Testis (tissue), 2 donors: ENCODE measurements at regions not wholly inside any gene's neighbourhood (a gene's known extent, or its start where the extent isn't known, plus 50 kb on each side); places are given as distances from the start of the nearest gene placed in this dataset.

Source experiments
- POLR2A ChIP-seq: fragments of 450-650 bp; IDR thresholded peaks from one replicate; pipeline ENCODE4 v1.6.1; 2017; ENCODE audit warnings: antibody characterized with exemption, mild to moderate bottlenecking, moderate library complexity
- TF ChIP-seq, protein P1 (sequence below), 3 experiments: fragments of 450-650 bp in 2 of 3; fragments of 200-600 bp in 1 of 3; sonication (generic) in 1 of 3; IDR thresholded peaks; one replicate each; pipeline ENCODE4 v1.5.1; 2016 to 2019; ENCODE audit warnings: antibody characterized with exemption in 3 of 3, mild to moderate bottlenecking in 2 of 3, moderate library complexity in 1 of 3

DNA sequence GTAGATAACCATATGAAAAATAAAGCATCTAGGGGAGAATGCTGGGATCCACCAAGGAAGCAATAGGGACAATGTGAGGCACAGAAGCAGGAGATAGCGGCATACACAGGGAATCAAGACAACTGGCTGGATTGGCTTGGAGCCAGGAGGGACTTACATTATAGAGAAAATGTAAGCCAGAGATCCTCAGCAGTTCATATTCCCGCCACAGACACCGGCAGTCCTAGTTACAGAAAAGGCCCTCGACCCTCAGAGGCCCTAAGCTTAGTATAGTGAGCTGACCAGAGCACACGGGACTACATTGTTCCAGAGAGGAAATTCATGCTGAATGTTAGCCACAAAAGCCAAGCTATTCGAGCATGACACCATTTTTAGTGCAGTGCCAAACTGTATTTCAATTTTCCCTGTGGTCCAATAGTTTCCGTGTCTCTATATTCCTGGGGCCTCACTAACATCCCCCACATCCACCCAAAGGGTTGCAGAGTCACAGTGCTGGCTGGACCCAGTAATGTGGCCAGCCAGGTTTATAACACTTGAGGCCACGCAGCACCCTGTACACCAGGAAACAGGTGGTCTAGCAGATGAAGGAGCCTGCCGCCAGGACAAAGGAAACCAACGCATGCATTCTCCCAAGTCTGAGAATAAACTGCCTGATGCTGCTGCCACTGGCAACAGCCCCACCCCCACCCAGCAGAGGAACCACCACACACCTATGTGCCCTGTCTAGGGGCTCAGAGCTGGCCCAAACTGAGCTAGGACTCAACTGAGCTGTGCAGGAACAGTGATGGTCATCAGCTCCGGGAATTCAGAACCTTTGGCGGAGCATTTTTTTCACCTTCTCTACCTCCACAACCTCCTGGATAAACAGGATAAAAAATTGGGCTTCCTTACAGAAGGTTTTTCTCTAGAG lies 693.2 kb upstream of the CHD1 start:
- TF ChIP-seq, protein P1, sequence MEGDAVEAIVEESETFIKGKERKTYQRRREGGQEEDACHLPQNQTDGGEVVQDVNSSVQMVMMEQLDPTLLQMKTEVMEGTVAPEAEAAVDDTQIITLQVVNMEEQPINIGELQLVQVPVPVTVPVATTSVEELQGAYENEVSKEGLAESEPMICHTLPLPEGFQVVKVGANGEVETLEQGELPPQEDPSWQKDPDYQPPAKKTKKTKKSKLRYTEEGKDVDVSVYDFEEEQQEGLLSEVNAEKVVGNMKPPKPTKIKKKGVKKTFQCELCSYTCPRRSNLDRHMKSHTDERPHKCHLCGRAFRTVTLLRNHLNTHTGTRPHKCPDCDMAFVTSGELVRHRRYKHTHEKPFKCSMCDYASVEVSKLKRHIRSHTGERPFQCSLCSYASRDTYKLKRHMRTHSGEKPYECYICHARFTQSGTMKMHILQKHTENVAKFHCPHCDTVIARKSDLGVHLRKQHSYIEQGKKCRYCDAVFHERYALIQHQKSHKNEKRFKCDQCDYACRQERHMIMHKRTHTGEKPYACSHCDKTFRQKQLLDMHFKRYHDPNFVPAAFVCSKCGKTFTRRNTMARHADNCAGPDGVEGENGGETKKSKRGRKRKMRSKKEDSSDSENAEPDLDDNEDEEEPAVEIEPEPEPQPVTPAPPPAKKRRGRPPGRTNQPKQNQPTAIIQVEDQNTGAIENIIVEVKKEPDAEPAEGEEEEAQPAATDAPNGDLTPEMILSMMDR (IDR thresholded peaks at IDR 0.05): no peak
- TF ChIP-seq POLR2A: no peak
